ENCODE measurements at regions not wholly inside any gene's neighbourhood (a gene's known extent, or its start where the extent isn't known, plus 50 kb on each side); places are given as distances from the start of the nearest gene placed in this dataset.
A peak's percentile ranks its signal among the peaks of the same experiment; 100 is the strongest.

- DNase-seq (ENCODE audit: low read depth in 1 of 2, low spot score in 1 of 2): peak in 1 of 2 experiments; percentile 23
- in situ Hi-C loops (cut with HindIII; ENCODE audit: low pct_unique_long_range_greater_than_20kb, low sequenced_read_pairs): no loop called here
- no peak for TF ChIP-seq JUND (IDR thresholded peaks at IDR 0.05; ENCODE audit: low read depth)
Observed at GRCh38 chr12:131487388-131488124, 223.3 kb upstream of the SFSWAP start.

- TF ChIP-seq JUND (IDR thresholded peaks at IDR 0.05; ENCODE audit: low read depth): no peak
- in situ Hi-C loops (cut with HindIII; ENCODE audit: low pct_unique_long_range_greater_than_20kb, low sequenced_read_pairs): no loop called here
- DNase-seq (ENCODE audit: low read depth in 1 of 2, low spot score in 1 of 2): no peak
Observed at GRCh38 chr12:131489718-131490117, 221.2 kb upstream of the SFSWAP start.

GRCh38 chr12:131491155-131491554 lies 219.7 kb upstream of the SFSWAP start:
- DNase-seq (ENCODE audit: low read depth in 1 of 2, low spot score in 1 of 2): no peak
- in situ Hi-C loops (cut with HindIII; ENCODE audit: low pct_unique_long_range_greater_than_20kb, low sequenced_read_pairs): no loop called here
- TF ChIP-seq JUND (IDR thresholded peaks at IDR 0.05; ENCODE audit: low read depth): no peak

- TF ChIP-seq JUND (IDR thresholded peaks at IDR 0.05; ENCODE audit: low read depth): no peak
- no peak for DNase-seq (ENCODE audit: low read depth in 1 of 2, low spot score in 1 of 2)
- in situ Hi-C loops (cut with HindIII; ENCODE audit: low pct_unique_long_range_greater_than_20kb, low sequenced_read_pairs): no loop called here
Observed at GRCh38 chr12:131491916-131492490, 218.9 kb upstream of the SFSWAP start.

- no peak for TF ChIP-seq JUND (IDR thresholded peaks at IDR 0.05; ENCODE audit: low read depth)
- DNase-seq (ENCODE audit: low read depth in 1 of 2, low spot score in 1 of 2): no peak
- in situ Hi-C loops (cut with HindIII; ENCODE audit: low pct_unique_long_range_greater_than_20kb, low sequenced_read_pairs): no loop called here
Observed at GRCh38 chr12:131493068-131493826, 217.6 kb upstream of the SFSWAP start.

GRCh38 chr12:131494216-131494615 lies 216.7 kb upstream of the SFSWAP start:
- in situ Hi-C loops (cut with HindIII; ENCODE audit: low pct_unique_long_range_greater_than_20kb, low sequenced_read_pairs): no loop called here
- DNase-seq (ENCODE audit: low read depth in 1 of 2, low spot score in 1 of 2): no peak
- TF ChIP-seq JUND (IDR thresholded peaks at IDR 0.05; ENCODE audit: low read depth): no peak

- no peak for DNase-seq (ENCODE audit: low read depth in 1 of 2, low spot score in 1 of 2)
- in situ Hi-C loops (cut with HindIII; ENCODE audit: low pct_unique_long_range_greater_than_20kb, low sequenced_read_pairs): no loop called here
- TF ChIP-seq JUND (IDR thresholded peaks at IDR 0.05; ENCODE audit: low read depth): no peak
Observed at GRCh38 chr12:131494741-131495524, 216.0 kb upstream of the SFSWAP start.

- no peak for TF ChIP-seq JUND (IDR thresholded peaks at IDR 0.05; ENCODE audit: low read depth)
- in situ Hi-C loops (cut with HindIII; ENCODE audit: low pct_unique_long_range_greater_than_20kb, low sequenced_read_pairs): no loop called here
- no peak for DNase-seq (ENCODE audit: low read depth in 1 of 2, low spot score in 1 of 2)
Observed at GRCh38 chr12:131497966-131498365, 212.9 kb upstream of the SFSWAP start.

GRCh38 chr12:131499160-131499863 lies 211.6 kb upstream of the SFSWAP start:
- no peak for TF ChIP-seq JUND (IDR thresholded peaks at IDR 0.05; ENCODE audit: low read depth)
- DNase-seq (ENCODE audit: low read depth in 1 of 2, low spot score in 1 of 2): no peak
- in situ Hi-C loops (cut with HindIII; ENCODE audit: low pct_unique_long_range_greater_than_20kb, low sequenced_read_pairs): no loop called here

- DNase-seq (ENCODE audit: low read depth in 1 of 2, low spot score in 1 of 2): no peak
- in situ Hi-C loops (cut with HindIII; ENCODE audit: low pct_unique_long_range_greater_than_20kb, low sequenced_read_pairs): no loop called here
- no peak for TF ChIP-seq JUND (IDR thresholded peaks at IDR 0.05; ENCODE audit: low read depth)
Observed at GRCh38 chr12:131499864-131500190, 211.1 kb upstream of the SFSWAP start.

GRCh38 chr12:131500564-131500963 lies 210.3 kb upstream of the SFSWAP start:
- no peak for TF ChIP-seq JUND (IDR thresholded peaks at IDR 0.05; ENCODE audit: low read depth)
- DNase-seq (ENCODE audit: low read depth in 1 of 2, low spot score in 1 of 2): no peak
- in situ Hi-C loops (cut with HindIII; ENCODE audit: low pct_unique_long_range_greater_than_20kb, low sequenced_read_pairs): no loop called here

- no peak for DNase-seq (ENCODE audit: low read depth in 1 of 2, low spot score in 1 of 2)
- no peak for TF ChIP-seq JUND (IDR thresholded peaks at IDR 0.05; ENCODE audit: low read depth)
- in situ Hi-C loops (cut with HindIII; ENCODE audit: low pct_unique_long_range_greater_than_20kb, low sequenced_read_pairs): no loop called here
Observed at GRCh38 chr12:131505561-131505960, 205.3 kb upstream of the SFSWAP start.

All from T47D (cell line).